ENCODE measurements at regions not wholly inside any gene's neighbourhood (a gene's known extent, or its start where the extent isn't known, plus 50 kb on each side); places are given as distances from the start of the nearest gene placed in this dataset.
"Not testable (repeated sequence)": the region's sequence is repeated elsewhere in the genome, so short reads cannot be mapped to it uniquely, and the experiment has no call there.

DNA sequence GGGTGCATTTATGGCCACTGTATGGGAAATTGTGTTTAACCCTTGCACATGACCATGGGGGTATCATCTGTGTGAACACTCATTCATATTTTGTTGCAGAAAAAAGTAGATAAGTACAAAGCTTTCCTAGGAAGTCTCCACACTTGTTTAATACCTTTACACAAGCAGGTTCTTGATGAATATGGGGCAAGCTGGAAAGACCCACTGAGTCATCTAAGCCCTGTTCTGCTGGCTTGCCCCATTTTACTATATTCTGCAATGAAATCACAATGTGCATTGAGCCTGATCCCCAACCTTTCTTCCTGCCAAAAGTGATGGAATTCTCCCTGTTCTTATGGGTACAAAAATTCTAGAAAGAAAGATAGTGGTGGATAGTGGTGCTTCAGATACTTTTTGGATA lies 99.8 kb downstream of the CCDC71L start (continued):
- TF ChIP-seq BACH2 (CRISPR knock-in tag; IDR thresholded peaks at IDR 0.05; ENCODE audit: borderline replicate concordance) (no peak), GLIS3 (CRISPR knock-in tag; IDR thresholded peaks at IDR 0.05) (no peak), POU6F1 (CRISPR knock-in tag; IDR thresholded peaks at IDR 0.05; ENCODE audit: borderline replicate concordance, low read depth) (no peak), ZFP30 (CRISPR knock-in tag; IDR thresholded peaks at IDR 0.05) (no peak), ZNF565 (CRISPR knock-in tag; conservative IDR thresholded peaks at IDR 0.05; ENCODE audit: low read depth) (no peak), TCF4 (CRISPR knock-in tag; IDR thresholded peaks at IDR 0.05; ENCODE audit: borderline replicate concordance) (no peak)

DNA sequence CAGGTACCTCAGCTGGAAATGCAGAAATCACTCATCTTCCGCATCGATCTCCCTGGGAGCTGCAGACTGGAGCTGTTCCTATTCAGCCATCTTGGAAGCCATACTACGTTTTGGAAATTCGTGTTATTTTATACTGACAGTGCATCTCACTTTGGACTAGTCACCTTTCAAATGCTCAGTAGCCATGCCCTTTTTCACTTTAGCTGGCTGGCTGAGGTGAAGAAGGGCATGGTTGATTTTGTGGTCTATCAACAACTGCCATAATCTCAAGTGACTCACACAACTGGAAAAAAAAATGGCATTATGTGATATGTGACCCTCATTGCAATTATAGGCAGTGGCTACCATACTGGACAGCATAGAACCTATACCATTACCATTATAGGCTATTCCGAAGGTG lies 100.5 kb downstream of the CCDC71L start:
- ATAC-seq: no peak

DNA sequence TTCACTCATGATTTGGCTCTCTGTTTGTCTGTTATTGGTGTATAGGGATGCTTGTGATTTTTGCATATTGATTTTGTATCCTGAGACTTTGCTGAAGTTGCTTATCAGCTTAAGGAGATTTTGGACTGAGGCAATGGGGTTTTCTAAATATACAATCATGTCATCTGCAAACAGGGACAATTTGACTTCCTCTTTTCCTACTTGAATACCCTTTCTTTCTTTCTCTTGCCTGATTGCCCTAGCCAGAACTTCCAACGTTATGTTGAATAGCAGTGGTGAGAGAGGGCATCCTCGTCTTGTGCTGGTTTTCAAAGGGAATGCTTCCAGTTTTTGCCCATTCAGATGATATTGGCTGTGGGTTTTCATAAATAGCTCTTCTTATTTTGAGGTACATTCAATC lies 104.7 kb downstream of the CCDC71L start:
- ATAC-seq: not testable (repeated sequence)

More for the DNA sequence above, 100.5 kb downstream of the CCDC71L start:
- no peak for TF ChIP-seq TOX (CRISPR knock-in tag; IDR thresholded peaks at IDR 0.05; ENCODE audit: borderline replicate concordance)
- no peak for TF ChIP-seq TCF4 (CRISPR knock-in tag; IDR thresholded peaks at IDR 0.05; ENCODE audit: borderline replicate concordance)
- no peak for TF ChIP-seq ARNTL (CRISPR knock-in tag; IDR thresholded peaks at IDR 0.05; ENCODE audit: borderline replicate concordance, low read depth)
- TF ChIP-seq TSHZ2 (CRISPR knock-in tag; IDR thresholded peaks at IDR 0.05): no peak
- TF ChIP-seq ZC3H10 (CRISPR knock-in tag; IDR thresholded peaks at IDR 0.05): no peak
- TF ChIP-seq RARB (CRISPR knock-in tag; IDR thresholded peaks at IDR 0.05): no peak

- ATAC-seq: not testable (repeated sequence)
Measured at GRCh38 chr7:106554623-106555022, 106.3 kb downstream of the CCDC71L start.

DNA sequence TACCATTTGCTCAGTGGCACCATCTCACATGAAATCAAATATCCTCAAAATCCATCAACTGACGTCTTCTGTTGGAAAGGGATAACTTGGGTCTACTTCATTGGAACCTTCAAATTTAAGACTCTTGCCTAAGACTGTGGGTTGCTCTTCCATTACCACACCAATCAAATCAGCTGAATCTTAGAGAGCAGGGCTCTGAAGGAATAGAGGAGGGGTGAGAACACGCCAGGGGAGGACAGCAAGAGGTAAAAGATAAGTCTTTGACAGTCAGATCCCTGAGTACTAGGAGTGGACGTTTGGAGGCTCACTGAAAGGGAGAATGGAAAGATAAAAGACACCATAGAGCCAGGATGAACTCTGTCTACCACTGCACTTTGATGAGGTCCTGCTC lies 107.5 kb downstream of the CCDC71L start:
- TF ChIP-seq ZFP30 (CRISPR knock-in tag; IDR thresholded peaks at IDR 0.05): no peak
- no peak for TF ChIP-seq SNAI2 (CRISPR knock-in tag; IDR thresholded peaks at IDR 0.05)
- TF ChIP-seq TCF4 (CRISPR knock-in tag; IDR thresholded peaks at IDR 0.05; ENCODE audit: borderline replicate concordance): no peak

DNA sequence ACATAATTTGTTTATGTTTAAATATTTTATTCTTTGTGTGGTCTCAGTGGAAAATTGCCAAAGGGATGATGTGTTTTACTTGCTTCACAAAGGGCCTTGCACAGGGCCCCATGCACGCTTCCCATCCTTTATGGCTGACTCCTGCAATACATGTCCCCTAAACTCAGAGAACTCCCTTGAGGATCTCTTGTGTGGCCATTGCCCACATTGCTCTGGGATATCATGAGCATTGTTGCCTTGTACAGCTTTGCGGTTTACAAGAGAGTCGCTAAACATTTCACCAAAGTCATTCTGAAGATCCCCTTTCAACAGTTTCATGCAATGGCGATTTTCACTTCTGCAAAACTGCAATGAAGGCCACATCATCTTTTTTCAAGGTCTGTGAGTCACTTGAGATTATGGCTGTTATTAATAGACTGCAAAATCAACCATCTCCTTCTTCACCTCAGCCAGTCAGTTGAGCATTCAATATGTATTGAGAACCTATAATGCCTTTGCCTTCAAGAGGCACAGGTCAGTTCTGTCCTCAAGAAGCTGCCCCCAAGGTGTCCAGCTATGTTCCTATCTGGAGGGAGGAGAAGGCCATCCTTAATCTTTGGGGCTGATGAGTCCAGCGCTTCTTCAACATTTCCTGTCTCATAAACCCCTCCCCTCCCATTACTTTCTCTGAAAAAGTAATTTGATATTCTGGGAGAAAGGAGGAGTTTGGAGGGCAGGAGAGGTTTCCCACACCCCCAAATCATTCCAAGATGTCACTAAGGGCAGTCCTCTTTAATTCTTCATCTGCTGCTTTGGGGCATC lies 108.1 kb downstream of the CCDC71L start:
- ATAC-seq: no peak
- TF ChIP-seq TSHZ2 (CRISPR knock-in tag; IDR thresholded peaks at IDR 0.05) (no peak), ZC3H10 (CRISPR knock-in tag; IDR thresholded peaks at IDR 0.05) (no peak), ARNTL (CRISPR knock-in tag; IDR thresholded peaks at IDR 0.05; ENCODE audit: borderline replicate concordance, low read depth) (no peak), POU6F1 (CRISPR knock-in tag; IDR thresholded peaks at IDR 0.05; ENCODE audit: borderline replicate concordance, low read depth) (no peak), ZFP30 (CRISPR knock-in tag; IDR thresholded peaks at IDR 0.05) (no peak), TCF4 (CRISPR knock-in tag; IDR thresholded peaks at IDR 0.05; ENCODE audit: borderline replicate concordance) (no peak), ZFP3 (CRISPR knock-in tag; IDR thresholded peaks at IDR 0.05) (no peak), GLIS3 (CRISPR knock-in tag; IDR thresholded peaks at IDR 0.05) (no peak)
- TF ChIP-seq, protein P1, sequence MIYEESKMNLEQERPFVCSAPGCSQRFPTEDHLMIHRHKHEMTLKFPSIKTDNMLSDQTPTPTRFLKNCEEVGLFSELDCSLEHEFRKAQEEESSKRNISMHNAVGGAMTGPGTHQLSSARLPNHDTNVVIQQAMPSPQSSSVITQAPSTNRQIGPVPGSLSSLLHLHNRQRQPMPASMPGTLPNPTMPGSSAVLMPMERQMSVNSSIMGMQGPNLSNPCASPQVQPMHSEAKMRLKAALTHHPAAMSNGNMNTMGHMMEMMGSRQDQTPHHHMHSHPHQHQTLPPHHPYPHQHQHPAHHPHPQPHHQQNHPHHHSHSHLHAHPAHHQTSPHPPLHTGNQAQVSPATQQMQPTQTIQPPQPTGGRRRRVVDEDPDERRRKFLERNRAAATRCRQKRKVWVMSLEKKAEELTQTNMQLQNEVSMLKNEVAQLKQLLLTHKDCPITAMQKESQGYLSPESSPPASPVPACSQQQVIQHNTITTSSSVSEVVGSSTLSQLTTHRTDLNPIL (CRISPR knock-in tag; IDR thresholded peaks at IDR 0.05; ENCODE audit: low read depth): no peak
- TF ChIP-seq, protein P2, sequence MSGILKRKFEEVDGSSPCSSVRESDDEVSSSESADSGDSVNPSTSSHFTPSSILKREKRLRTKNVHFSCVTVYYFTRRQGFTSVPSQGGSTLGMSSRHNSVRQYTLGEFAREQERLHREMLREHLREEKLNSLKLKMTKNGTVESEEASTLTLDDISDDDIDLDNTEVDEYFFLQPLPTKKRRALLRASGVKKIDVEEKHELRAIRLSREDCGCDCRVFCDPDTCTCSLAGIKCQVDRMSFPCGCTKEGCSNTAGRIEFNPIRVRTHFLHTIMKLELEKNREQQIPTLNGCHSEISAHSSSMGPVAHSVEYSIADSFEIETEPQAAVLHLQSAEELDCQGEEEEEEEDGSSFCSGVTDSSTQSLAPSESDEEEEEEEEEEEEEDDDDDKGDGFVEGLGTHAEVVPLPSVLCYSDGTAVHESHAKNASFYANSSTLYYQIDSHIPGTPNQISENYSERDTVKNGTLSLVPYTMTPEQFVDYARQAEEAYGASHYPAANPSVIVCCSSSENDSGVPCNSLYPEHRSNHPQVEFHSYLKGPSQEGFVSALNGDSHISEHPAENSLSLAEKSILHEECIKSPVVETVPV (CRISPR knock-in tag; IDR thresholded peaks at IDR 0.05): no peak

More for the DNA sequence above, 107.5 kb downstream of the CCDC71L start:
- no peak for ATAC-seq

Measured in SK-N-SH treated with all-trans-retinoic acid at 6 μM for 48 hours (cell line).